Mesenchymal stem cell (in vitro differentiated cells and primary cell): ENCODE measurements at regions not wholly inside any gene's neighbourhood (a gene's known extent, or its start where the extent isn't known, plus 50 kb on each side); places are given as distances from the start of the nearest gene placed in this dataset.
"Not testable (repeated sequence)": the region's sequence is repeated elsewhere in the genome, so short reads cannot be mapped to it uniquely, and the experiment has no call there.

Source experiments
- DNase-seq: peaks from one replicate; pipeline ENCODE4 v3.0.0-alpha.2; 2013
- H2AFZ ChIP-seq: one replicate; pipeline ENCODE4 v1.6.1; 2013; ENCODE audit warnings: low read depth, mild to moderate bottlenecking, control low read depth, inconsistent platforms, low read length, moderate library complexity
- H2AK5ac ChIP-seq: 2 replicates; pipeline ENCODE4 v1.6.1; 2013; ENCODE audit warnings: low read length, moderate library complexity, mild to moderate bottlenecking, inconsistent platforms; ENCODE audit not compliant: severe bottlenecking
- H2BK120ac ChIP-seq: one replicate; pipeline ENCODE4 v1.6.1; 2013; ENCODE audit warnings: low read depth, mild to moderate bottlenecking, inconsistent platforms, low read length, moderate library complexity
- H2BK12ac ChIP-seq, 2 experiments: one replicate each; pipeline ENCODE4 v1.6.1; 2013; ENCODE audit warnings: inconsistent platforms in 2 of 2, low read length in 2 of 2, mild to moderate bottlenecking in 2 of 2, moderate library complexity in 2 of 2, control low read depth in 1 of 2
- H2BK15ac ChIP-seq: one replicate; pipeline ENCODE4 v1.6.1; 2013; ENCODE audit warnings: mild to moderate bottlenecking, low read depth, inconsistent platforms; ENCODE audit not compliant: poor library complexity, severe bottlenecking
- H2BK5ac ChIP-seq: 2 replicates; pipeline ENCODE4 v1.6.1; 2013; ENCODE audit warnings: low read depth, mild to moderate bottlenecking, low read length, control low read depth, inconsistent platforms; ENCODE audit not compliant: poor library complexity, severe bottlenecking
- H3K14ac ChIP-seq, 2 experiments: one replicate each; pipeline ENCODE4 v1.6.1; 2013; ENCODE audit warnings: inconsistent platforms in 2 of 2, low read length in 2 of 2, control low read depth in 1 of 2, mild to moderate bottlenecking in 1 of 2, moderate library complexity in 1 of 2
- H3K18ac ChIP-seq, 2 experiments: one replicate each; pipeline ENCODE4 v1.6.1; 2013; ENCODE audit warnings: inconsistent platforms in 2 of 2, low read length in 2 of 2, control low read depth in 1 of 2, low read depth in 1 of 2, mild to moderate bottlenecking in 1 of 2
- H3K23ac ChIP-seq, 2 experiments: one replicate each; pipeline ENCODE4 v1.6.1; 2013; ENCODE audit warnings: inconsistent platforms in 2 of 2, low read length in 2 of 2, mild to moderate bottlenecking in 2 of 2, moderate library complexity in 2 of 2, control low read depth in 1 of 2
- H3K27ac ChIP-seq: 2 replicates; pipeline ENCODE4 v1.5.1; 2013; ENCODE audit warnings: mild to moderate bottlenecking, moderate library complexity, low read length, control low read depth, inconsistent platforms; ENCODE audit not compliant: poor library complexity, severe bottlenecking
- H3K27me3 ChIP-seq, 2 experiments: 2 replicates each; pipeline versions ENCODE4 v1.6.1 to v1.7.0; 2013; ENCODE audit warnings: low read length in 2 of 2, mild to moderate bottlenecking in 2 of 2, moderate library complexity in 2 of 2, control low read depth in 1 of 2, inconsistent platforms in 1 of 2; ENCODE audit not compliant: control insufficient read depth in 1 of 2, insufficient read depth in 1 of 2
- H3K36me3 ChIP-seq, 2 experiments: 2 replicates each; pipeline versions ENCODE4 v1.6.1 to v1.7.0; 2013; ENCODE audit warnings: low read length in 2 of 2, control low read depth in 1 of 2, inconsistent platforms in 1 of 2, low read depth in 1 of 2, mild to moderate bottlenecking in 1 of 2; ENCODE audit not compliant: insufficient read depth in 2 of 2, control insufficient read depth in 1 of 2
- H3K4ac ChIP-seq, 2 experiments: one replicate each; pipeline ENCODE4 v1.6.1; 2013; ENCODE audit warnings: inconsistent platforms in 2 of 2, low read length in 2 of 2, mild to moderate bottlenecking in 2 of 2, moderate library complexity in 2 of 2, control low read depth in 1 of 2, low read depth in 1 of 2
- H3K4me1 ChIP-seq: 2 replicates; pipeline ENCODE4 v1.6.1; 2013; ENCODE audit warnings: low read depth, low read length, control low read depth; ENCODE audit not compliant: control insufficient read depth, insufficient read depth
- H3K4me2 ChIP-seq: 2 replicates; pipeline ENCODE4 v1.6.1; 2013; ENCODE audit warnings: low read length, mild to moderate bottlenecking, inconsistent platforms; ENCODE audit not compliant: poor library complexity, severe bottlenecking
- H3K4me3 ChIP-seq, 2 experiments: 2 replicates each; pipeline versions ENCODE4 v1.5.1 to v1.7.0; 2013; ENCODE audit warnings: low read length in 2 of 2, mild to moderate bottlenecking in 2 of 2, control low read depth in 1 of 2, low read depth in 1 of 2; ENCODE audit not compliant: insufficient read depth in 1 of 2
- H3K79me1 ChIP-seq: replicated peaks from 2 replicates; pipeline ENCODE4 v1.6.1; 2013; ENCODE audit warnings: mild to moderate bottlenecking, control low read depth, low read length, inconsistent platforms; ENCODE audit not compliant: poor library complexity, severe bottlenecking
- H3K9ac ChIP-seq: 2 replicates; pipeline ENCODE4 v1.7.0; 2013; ENCODE audit warnings: mild to moderate bottlenecking, low read length, moderate library complexity
- H3K9me3 ChIP-seq: 2 replicates; pipeline ENCODE4 v1.7.0; 2013; ENCODE audit warnings: mild to moderate bottlenecking, low read length; ENCODE audit not compliant: control insufficient read depth
- H4K8ac ChIP-seq: one replicate; pipeline ENCODE4 v1.6.1; 2013; ENCODE audit warnings: inconsistent platforms, mild to moderate bottlenecking, low read length, moderate library complexity
- H4K91ac ChIP-seq: one replicate; pipeline ENCODE4 v1.6.1; 2013; ENCODE audit warnings: mild to moderate bottlenecking, low read length, inconsistent platforms
- WGBS: methylation state at CpG from one replicate; pipeline ENCODE4 v1.1.7; 2013; ENCODE audit warnings: mixed read lengths; 5-methylcytosine and 5-hydroxymethylcytosine counted together

GRCh38 chr7:149687820-149688219 lies 85.6 kb downstream of the ZNF467 start:
- H3K79me1 ChIP-seq, H3K4me1 ChIP-seq, H3K9ac ChIP-seq, H3K27ac ChIP-seq, H3K18ac ChIP-seq, H3K9me3 ChIP-seq, H3K14ac ChIP-seq, H3K4me2 ChIP-seq, H2BK12ac ChIP-seq, H3K4me3 ChIP-seq, H2BK15ac ChIP-seq, H2AK5ac ChIP-seq, H2BK120ac ChIP-seq, H3K4ac ChIP-seq, DNase-seq, H3K36me3 ChIP-seq, H2BK5ac ChIP-seq, H4K91ac ChIP-seq, H4K8ac ChIP-seq, H2AFZ ChIP-seq, H3K23ac ChIP-seq: not testable (repeated sequence)
- peaks cover 6 to 44% of the 10 kb centered on the region in 2 experiments for H3K27me3 ChIP-seq
- 94% methylated on average over 7 of the region's 7 CpGs for WGBS

DNA sequence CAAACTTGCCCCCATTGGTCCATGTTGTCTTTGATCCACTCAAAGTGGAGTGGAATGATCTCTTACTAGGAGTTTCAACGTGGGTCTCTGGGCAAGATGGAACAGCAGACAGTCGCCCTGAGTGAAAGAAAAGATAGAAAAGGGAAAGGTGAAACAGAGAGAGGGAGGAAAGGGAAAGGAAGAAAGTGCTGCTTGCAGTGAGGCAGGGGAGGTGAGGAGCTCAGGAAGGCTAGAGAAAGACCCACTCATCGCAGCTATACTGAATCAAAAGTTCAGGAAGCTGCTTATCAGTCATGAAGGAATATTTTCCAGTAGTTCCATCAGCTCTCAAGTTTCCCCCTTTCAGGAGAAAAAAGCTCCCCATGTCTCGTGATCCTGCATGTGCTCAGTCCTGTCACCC lies 86.9 kb downstream of the ZNF467 start:
- 56% methylated on average over 4 of the region's 4 CpGs for WGBS

DNA sequence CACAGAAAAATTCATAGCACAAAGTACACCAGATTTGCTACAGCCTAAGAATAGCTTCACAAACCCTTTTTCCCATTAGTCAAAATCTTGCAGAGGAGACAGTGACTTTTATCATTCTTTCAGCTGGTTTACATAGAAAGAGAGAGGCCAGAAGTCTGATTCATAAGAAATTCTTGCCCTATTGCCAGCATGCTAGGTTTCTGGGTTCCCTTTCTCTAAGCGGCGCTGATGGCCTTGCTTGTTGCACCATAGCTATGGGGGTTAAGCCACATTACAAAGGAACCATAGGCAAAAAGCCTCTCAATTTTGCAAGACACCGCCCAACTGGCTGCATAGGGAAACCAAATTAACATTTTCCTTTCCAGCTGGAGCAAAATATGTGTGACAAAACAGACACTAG lies 87.4 kb downstream of the ZNF467 start:
- H3K27me3 ChIP-seq, result peaks cover 0 to 38% of the 10 kb centered on the region in 2 experiments
- no peak overlapping the region for H3K14ac ChIP-seq
- H2BK120ac ChIP-seq, result no peak overlapping the region
- no peak overlapping the region for H3K18ac ChIP-seq
- peaks cover 7% of the 10 kb centered on the region for H3K9me3 ChIP-seq
- peak overlapping the region; percentile 24 for H3K9ac ChIP-seq
- no peak overlapping the region for H3K23ac ChIP-seq
- H3K36me3 ChIP-seq, result no peaks in the 10 kb centered on the region
- H2BK12ac ChIP-seq, result no peak overlapping the region
- no peak overlapping the region for H3K4me3 ChIP-seq
- no peak overlapping the region for H3K27ac ChIP-seq
- H2AFZ ChIP-seq, result no peak overlapping the region
- H3K4me1 ChIP-seq, result no peaks in the 10 kb centered on the region
- H2BK5ac ChIP-seq, result no peak overlapping the region
- H4K8ac ChIP-seq, result no peak overlapping the region
- H3K4ac ChIP-seq, result no peak overlapping the region
- H3K79me1 ChIP-seq, result no peaks in the 10 kb centered on the region
- DNase-seq, result no peak
- no peak overlapping the region for H3K4me2 ChIP-seq
- 77% methylated on average over 3 of the region's 3 CpGs for WGBS
- H2BK15ac ChIP-seq, result no peak overlapping the region
- no peak overlapping the region for H2AK5ac ChIP-seq
- no peak overlapping the region for H4K91ac ChIP-seq

More for the DNA sequence above, 86.9 kb downstream of the ZNF467 start:
- no peak overlapping the region for H3K18ac ChIP-seq
- no peak overlapping the region for H4K8ac ChIP-seq
- H2BK5ac ChIP-seq, result no peak overlapping the region
- no peaks in the 10 kb centered on the region for H3K36me3 ChIP-seq
- no peak overlapping the region for H3K9ac ChIP-seq
- no peak overlapping the region for H3K4ac ChIP-seq
- no peak overlapping the region for H2AFZ ChIP-seq
- H2BK120ac ChIP-seq, result no peak overlapping the region
- H2AK5ac ChIP-seq, result no peak overlapping the region
- no peak overlapping the region for H2BK15ac ChIP-seq
- no peak overlapping the region for H4K91ac ChIP-seq
- DNase-seq, result no peak
- peaks cover 1% of the 10 kb centered on the region for H3K4me1 ChIP-seq
- no peaks in the 10 kb centered on the region for H3K79me1 ChIP-seq
- no peak overlapping the region for H2BK12ac ChIP-seq
- H3K23ac ChIP-seq, result no peak overlapping the region
- no peak overlapping the region for H3K4me3 ChIP-seq
- H3K9me3 ChIP-seq, result peaks cover 7% of the 10 kb centered on the region
- peaks cover 0 to 41% of the 10 kb centered on the region in 2 experiments for H3K27me3 ChIP-seq
- no peak overlapping the region for H3K4me2 ChIP-seq
- H3K14ac ChIP-seq, result no peak overlapping the region
- no peak overlapping the region for H3K27ac ChIP-seq

- H3K18ac ChIP-seq, result no peak overlapping the region
- H2BK120ac ChIP-seq, result no peak overlapping the region
- H2BK12ac ChIP-seq, result no peak overlapping the region
- no peak overlapping the region for H2AK5ac ChIP-seq
- H2BK15ac ChIP-seq, result no peak overlapping the region
- peaks cover 0 to 33% of the 10 kb centered on the region in 2 experiments for H3K27me3 ChIP-seq
- H3K4me1 ChIP-seq, result no peaks in the 10 kb centered on the region
- H2AFZ ChIP-seq, result no peak overlapping the region
- 100% methylated on average over 3 of the region's 3 CpGs for WGBS
- no peak overlapping the region for H3K23ac ChIP-seq
- no peaks in the 10 kb centered on the region for H3K79me1 ChIP-seq
- no peak overlapping the region for H3K4me3 ChIP-seq
- no peak overlapping the region for H3K4ac ChIP-seq
- H4K91ac ChIP-seq, result no peak overlapping the region
- no peak overlapping the region for H3K4me2 ChIP-seq
- H4K8ac ChIP-seq, result no peak overlapping the region
- DNase-seq, result no peak
- no peak overlapping the region for H3K14ac ChIP-seq
- H3K9ac ChIP-seq, result peak overlapping the region; percentile 24
- H3K27ac ChIP-seq, result no peak overlapping the region
- no peak overlapping the region for H2BK5ac ChIP-seq
- H3K9me3 ChIP-seq, result peaks cover 7% of the 10 kb centered on the region
- H3K36me3 ChIP-seq, result no peaks in the 10 kb centered on the region
Measured at GRCh38 chr7:149685455-149685854, 87.9 kb downstream of the ZNF467 start.
